Common myeloid progenitor, CD34-positive (primary cell): ENCODE measurements at regions not wholly inside any gene's neighbourhood (a gene's known extent, or its start where the extent isn't known, plus 50 kb on each side); places are given as distances from the start of the nearest gene placed in this dataset.

ENCODE experiments used
- CTCF ChIA-PET: fragments of 350-600 bp; sonication (Branson Sonifier 250); formaldehyde crosslinking; loops from one replicate; lab custom pipeline; 2021; ENCODE audit warnings: antibody characterized with exemption; lab: Charles Lee
- POLR2A ChIA-PET: fragments of 350-600 bp; sonication (Branson Sonifier 250); formaldehyde crosslinking; loops from one replicate; lab custom pipeline; 2021; ENCODE audit warnings: antibody characterized with exemption; lab: Charles Lee
- DNase-seq, 3 donors: peaks; one replicate each; pipeline versions ENCODE4 v3.0.0 to v3.0.0-alpha.2; 2013
- H3K27ac ChIP-seq, 2 experiments: 1 replicate in 1 of 2; 2 replicates in 1 of 2; pipeline ENCODE4 v1.7.0; 2013; ENCODE audit warnings: inconsistent platforms in 2 of 2, low read length in 2 of 2, mild to moderate bottlenecking in 2 of 2, low read depth in 1 of 2, moderate library complexity in 1 of 2; ENCODE audit not compliant: severe bottlenecking in 2 of 2, insufficient read depth in 1 of 2, poor library complexity in 1 of 2
- H3K27me3 ChIP-seq, 5 experiments: replicated peaks in 2 of 5; 1 replicate in 3 of 5; 2 replicates in 2 of 5; pipeline versions ENCODE4 v1.6.1 to v1.7.0; 2013; ENCODE audit warnings: low read length in 4 of 5, mild to moderate bottlenecking in 2 of 5, moderate library complexity in 2 of 5, inconsistent platforms in 1 of 5; ENCODE audit not compliant: insufficient read depth in 5 of 5, control insufficient read depth in 4 of 5
- H3K36me3 ChIP-seq, 4 experiments: 1 replicate in 2 of 4; 2 replicates in 2 of 4; pipeline versions ENCODE4 v1.6.1 to v1.7.0; 2013; ENCODE audit warnings: low read length in 3 of 4, control low read depth in 1 of 4, mild to moderate bottlenecking in 1 of 4; ENCODE audit not compliant: control insufficient read depth in 4 of 4, insufficient read depth in 4 of 4
- H3K4me1 ChIP-seq, 4 experiments: 1 replicate in 3 of 4; 2 replicates in 1 of 4; pipeline versions ENCODE4 v1.6.1 to v1.7.1; 2013; ENCODE audit warnings: low read length in 3 of 4, mild to moderate bottlenecking in 3 of 4, control low read depth in 1 of 4, inconsistent platforms in 1 of 4, moderate library complexity in 1 of 4; ENCODE audit not compliant: control insufficient read depth in 4 of 4, insufficient read depth in 4 of 4; ENCODE audit errors: control extremely low read depth in 1 of 4
- H3K4me3 ChIP-seq, 7 experiments: 1 replicate in 4 of 7; 2 replicates in 3 of 7; pipeline versions ENCODE4 v1.5.1 to v1.7.0; 2013; ENCODE audit warnings: mild to moderate bottlenecking in 7 of 7, low read length in 6 of 7, moderate library complexity in 6 of 7, inconsistent platforms in 2 of 7, low read depth in 2 of 7, control low read depth in 1 of 7; ENCODE audit not compliant: insufficient read depth in 4 of 7, control insufficient read depth in 1 of 7; ENCODE audit errors: extremely low read depth in 1 of 7
- H3K9me3 ChIP-seq, 5 experiments: 1 replicate in 4 of 5; 2 replicates in 1 of 5; pipeline versions ENCODE4 v1.6.1 to v1.7.1; 2013; ENCODE audit warnings: low read length in 4 of 5, mild to moderate bottlenecking in 2 of 5, inconsistent platforms in 1 of 5, low read depth in 1 of 5, moderate library complexity in 1 of 5; ENCODE audit not compliant: control insufficient read depth in 4 of 5, insufficient read depth in 2 of 5; ENCODE audit errors: control extremely low read depth in 1 of 5
- WGBS: methylation state at CpG from one replicate; pipeline ENCODE4 v1.1.5; 2013; ENCODE audit not compliant: insufficient coverage; 5-methylcytosine and 5-hydroxymethylcytosine counted together

GRCh38 chr10:43906490-43906889 lies 257.8 kb upstream of the ZNF32 start:
- DNase-seq: no peak

GRCh38 chr10:43905512-43906236 lies 257.0 kb upstream of the ZNF32 start:
- Histone ChIP-seq H3K27me3 (peaks cover 7 to 70% (median 36%) of the 10 kb centered on the region in 5 experiments), H3K4me3 (no peak overlapping the region), H3K4me1 (peaks cover 0 to 2% (median 0%) of the 10 kb centered on the region in 4 experiments), H3K27ac (no peak overlapping the region), H3K36me3 (no peaks in the 10 kb centered on the region), H3K9me3 (no peaks in the 10 kb centered on the region)
- ChIA-PET POLR2A (no interaction called here), CTCF (interaction anchor here (0.8 to 1.2 kb wide), 2 partner anchors 8 to 121 kb away, joined by 3 read pairs; no protein-coding TSS in a partner anchor)
- 26% methylated on average over 6 of the region's 10 CpGs for WGBS
- DNase-seq: peak in 1 of 3 donors; percentile 5

More at GRCh38 chr10:43906490-43906889, 257.8 kb upstream of the ZNF32 start:
- Histone ChIP-seq H3K4me3 (no peak overlapping the region), H3K36me3 (no peaks in the 10 kb centered on the region), H3K9me3 (no peaks in the 10 kb centered on the region), H3K4me1 (peaks cover 0 to 2% (median 0%) of the 10 kb centered on the region in 4 experiments), H3K27me3 (peaks cover 7 to 64% (median 36%) of the 10 kb centered on the region in 5 experiments), H3K27ac (no peak overlapping the region)
- POLR2A ChIA-PET: no interaction called here
- CTCF ChIA-PET: no interaction called here
- WGBS: 68% methylated on average over 7 of the region's 8 CpGs

- H3K9me3 ChIP-seq: no peaks in the 10 kb centered on the region
- no peak overlapping the region for H3K27ac ChIP-seq
- peaks cover 7 to 73% (median 36%) of the 10 kb centered on the region in 5 experiments for H3K27me3 ChIP-seq
- WGBS: 79% methylated on average over 7 of the region's 9 CpGs
- no peak overlapping the region for H3K4me3 ChIP-seq
- DNase-seq: no peak
- H3K4me1 ChIP-seq: peaks cover 0 to 6% (median 2%) of the 10 kb centered on the region in 4 experiments
- CTCF ChIA-PET: interaction anchor here (0.8 to 1.2 kb wide), 3 partner anchors 9 to 121 kb away, joined by 3 to 4 read pairs (median 3); no protein-coding TSS in a partner anchor
- H3K36me3 ChIP-seq: no peaks in the 10 kb centered on the region
- POLR2A ChIA-PET: no interaction called here
These were observed 256.2 kb upstream of the ZNF32 start for GRCh38 chr10:43904844-43905243.

GRCh38 chr10:43904301-43904700 lies 255.6 kb upstream of the ZNF32 start:
- H3K27me3 ChIP-seq: peaks cover 7 to 73% (median 36%) of the 10 kb centered on the region in 5 experiments
- peaks cover 0 to 12% (median 4%) of the 10 kb centered on the region in 4 experiments for H3K4me1 ChIP-seq
- CTCF ChIA-PET: interaction anchor here (0.6 to 1.0 kb wide), 2 partner anchors 11 to 1025 kb away, joined by 3 to 4 read pairs; no protein-coding TSS in a partner anchor
- DNase-seq: no peak
- 93% methylated on average over 7 of the region's 7 CpGs for WGBS
- no peak overlapping the region for H3K4me3 ChIP-seq
- POLR2A ChIA-PET: no interaction called here
- no peak overlapping the region for H3K27ac ChIP-seq
- no peaks in the 10 kb centered on the region for H3K9me3 ChIP-seq
- no peaks in the 10 kb centered on the region for H3K36me3 ChIP-seq

- CTCF ChIA-PET: interaction anchor here (1.1 kb wide), 1 partner anchor 10 kb away, joined by 3 read pairs; no protein-coding TSS in a partner anchor
- WGBS: 83% methylated on average over 7 of the region's 7 CpGs
- no peaks in the 10 kb centered on the region for H3K36me3 ChIP-seq
These were observed 254.8 kb upstream of the ZNF32 start for GRCh38 chr10:43903451-43903850.

GRCh38 chr10:43902842-43903241 lies 254.2 kb upstream of the ZNF32 start:
- ChIA-PET CTCF (interaction anchor here (1.1 kb wide), 1 partner anchor 11 kb away, joined by 3 read pairs; no protein-coding TSS in a partner anchor), POLR2A (no interaction called here)
- Histone ChIP-seq H3K36me3 (no peaks in the 10 kb centered on the region), H3K4me3 (no peak overlapping the region), H3K27ac (no peak overlapping the region), H3K27me3 (peaks cover 7 to 75% (median 36%) of the 10 kb centered on the region in 5 experiments), H3K9me3 (no peaks in the 10 kb centered on the region), H3K4me1 (peaks cover 0 to 18% (median 8%) of the 10 kb centered on the region in 4 experiments)
- WGBS: 93% methylated on average over 4 of the region's 4 CpGs
- no peak for DNase-seq

More at GRCh38 chr10:43903451-43903850, 254.8 kb upstream of the ZNF32 start:
- POLR2A ChIA-PET: no interaction called here
- no peak for DNase-seq
- Histone ChIP-seq H3K4me3 (no peak overlapping the region), H3K9me3 (no peaks in the 10 kb centered on the region), H3K27ac (no peak overlapping the region), H3K27me3 (peaks cover 7 to 73% (median 36%) of the 10 kb centered on the region in 5 experiments), H3K4me1 (peaks cover 0 to 18% (median 8%) of the 10 kb centered on the region in 4 experiments)
